IPS-15b (cell line): ENCODE measurements at regions not wholly inside any gene's neighbourhood (a gene's known extent, or its start where the extent isn't known, plus 50 kb on each side); places are given as distances from the start of the nearest gene placed in this dataset.
"Not testable (repeated sequence)": the region's sequence is repeated elsewhere in the genome, so short reads cannot be mapped to it uniquely, and the experiment has no call there.

Source experiments
- H3K27me3 ChIP-seq: one replicate; pipeline ENCODE4 v1.6.1; 2013; ENCODE audit warnings: low read length; ENCODE audit not compliant: control insufficient read depth, insufficient read depth
- H3K36me3 ChIP-seq: one replicate; pipeline ENCODE4 v1.6.1; 2013; ENCODE audit warnings: low read length; ENCODE audit not compliant: control insufficient read depth, insufficient read depth
- H3K4me1 ChIP-seq: one replicate; pipeline ENCODE4 v1.6.1; 2013; ENCODE audit warnings: mild to moderate bottlenecking, low read length; ENCODE audit not compliant: control insufficient read depth, insufficient read depth
- H3K4me3 ChIP-seq: one replicate; pipeline ENCODE4 v1.5.1; 2013; ENCODE audit warnings: low read depth, low read length
- H3K9ac ChIP-seq: one replicate; pipeline ENCODE4 v1.6.1; 2013; ENCODE audit warnings: low read depth, mild to moderate bottlenecking, low read length
- H3K9me3 ChIP-seq: one replicate; pipeline ENCODE4 v1.6.1; 2013; ENCODE audit warnings: mild to moderate bottlenecking, low read length; ENCODE audit not compliant: control insufficient read depth, insufficient read depth

GRCh38 chr6:125375821-125376220, 74.1 kb upstream of the HDDC2 start:
- Histone ChIP-seq H3K36me3 (no peaks in the 10 kb centered on the region), H3K4me1 (peaks cover 4% of the 10 kb centered on the region), H3K9ac (no peak overlapping the region), H3K27me3 (no peaks in the 10 kb centered on the region), H3K9me3 (no peaks in the 10 kb centered on the region), H3K4me3 (no peak overlapping the region)

GRCh38 chr6:125377621-125378020, 75.9 kb upstream of the HDDC2 start:
- Histone ChIP-seq H3K4me3 (no peak overlapping the region), H3K9ac (no peak overlapping the region)

GRCh38 chr6:125379174-125379573, 77.4 kb upstream of the HDDC2 start:
- H3K36me3 ChIP-seq = no peaks in the 10 kb centered on the region
- H3K4me1 ChIP-seq = peaks cover 4% of the 10 kb centered on the region
- H3K27me3 ChIP-seq = no peaks in the 10 kb centered on the region
- no peak overlapping the region for H3K9ac ChIP-seq
- H3K9me3 ChIP-seq = no peaks in the 10 kb centered on the region
- no peak overlapping the region for H3K4me3 ChIP-seq

More at GRCh38 chr6:125377621-125378020, 75.9 kb upstream of the HDDC2 start:
- peaks cover 4% of the 10 kb centered on the region for H3K4me1 ChIP-seq
- no peaks in the 10 kb centered on the region for H3K9me3 ChIP-seq
- no peaks in the 10 kb centered on the region for H3K36me3 ChIP-seq
- H3K27me3 ChIP-seq = no peaks in the 10 kb centered on the region

GRCh38 chr6:125380474-125380873, 78.7 kb upstream of the HDDC2 start:
- H3K9me3 ChIP-seq = no peaks in the 10 kb centered on the region
- H3K27me3 ChIP-seq = no peaks in the 10 kb centered on the region
- H3K9ac ChIP-seq = no peak overlapping the region
- H3K4me1 ChIP-seq = peaks cover 4% of the 10 kb centered on the region
- H3K36me3 ChIP-seq = no peaks in the 10 kb centered on the region
- H3K4me3 ChIP-seq = no peak overlapping the region

- not testable (repeated sequence) for H3K4me3 ChIP-seq, H3K9me3 ChIP-seq, H3K27me3 ChIP-seq, H3K36me3 ChIP-seq, H3K9ac ChIP-seq, H3K4me1 ChIP-seq
These were observed 84.6 kb upstream of the HDDC2 start for GRCh38 chr6:125386337-125386736.

- H3K9me3 ChIP-seq = peaks cover 8% of the 10 kb centered on the region
- no peak overlapping the region for H3K9ac ChIP-seq
- H3K27me3 ChIP-seq = no peaks in the 10 kb centered on the region
- H3K4me1 ChIP-seq = peaks cover 10% of the 10 kb centered on the region
- no peak overlapping the region for H3K4me3 ChIP-seq
- H3K36me3 ChIP-seq = no peaks in the 10 kb centered on the region
These were observed 90.9 kb upstream of the HDDC2 start for GRCh38 chr6:125392682-125393081.

- Histone ChIP-seq H3K27me3 (no peaks in the 10 kb centered on the region), H3K4me3 (no peak overlapping the region), H3K9ac (no peak overlapping the region), H3K9me3 (peaks cover 8% of the 10 kb centered on the region), H3K36me3 (no peaks in the 10 kb centered on the region), H3K4me1 (peaks cover 10% of the 10 kb centered on the region)
These were observed 91.7 kb upstream of the HDDC2 start for GRCh38 chr6:125393449-125393858.

GRCh38 chr6:125406741-125407140, 105.0 kb upstream of the HDDC2 start:
- Histone ChIP-seq H3K36me3 (no peaks in the 10 kb centered on the region), H3K27me3 (no peaks in the 10 kb centered on the region), H3K4me1 (no peaks in the 10 kb centered on the region), H3K4me3 (no peak overlapping the region), H3K9ac (no peak overlapping the region), H3K9me3 (no peaks in the 10 kb centered on the region)

GRCh38 chr6:125414507-125414906, 112.7 kb upstream of the HDDC2 start:
- Histone ChIP-seq H3K36me3 (no peaks in the 10 kb centered on the region), H3K4me1 (no peaks in the 10 kb centered on the region), H3K27me3 (no peaks in the 10 kb centered on the region), H3K9ac (no peak overlapping the region), H3K4me3 (no peak overlapping the region), H3K9me3 (no peaks in the 10 kb centered on the region)

- no peaks in the 10 kb centered on the region for H3K9me3 ChIP-seq
- no peaks in the 10 kb centered on the region for H3K27me3 ChIP-seq
- no peaks in the 10 kb centered on the region for H3K36me3 ChIP-seq
- H3K9ac ChIP-seq = no peak overlapping the region
- no peak overlapping the region for H3K4me3 ChIP-seq
- peaks cover 1% of the 10 kb centered on the region for H3K4me1 ChIP-seq
These were observed 114.1 kb upstream of the HDDC2 start for GRCh38 chr6:125415913-125416312.

- Histone ChIP-seq H3K9me3 (no peaks in the 10 kb centered on the region), H3K4me1 (peaks cover 14% of the 10 kb centered on the region), H3K4me3 (no peak overlapping the region), H3K36me3 (no peaks in the 10 kb centered on the region), H3K27me3 (no peaks in the 10 kb centered on the region), H3K9ac (no peak overlapping the region)
These were observed 120.1 kb upstream of the HDDC2 start for GRCh38 chr6:125421836-125422235.

- no peaks in the 10 kb centered on the region for H3K9me3 ChIP-seq
- no peak overlapping the region for H3K4me3 ChIP-seq
- no peaks in the 10 kb centered on the region for H3K36me3 ChIP-seq
These were observed 121.3 kb upstream of the HDDC2 start for GRCh38 chr6:125423047-125423446.

GRCh38 chr6:125431971-125432370, 130.2 kb upstream of the HDDC2 start:
- no peak overlapping the region for H3K9ac ChIP-seq
- H3K36me3 ChIP-seq = no peaks in the 10 kb centered on the region
- H3K4me3 ChIP-seq = no peak overlapping the region
- peaks cover 27% of the 10 kb centered on the region for H3K4me1 ChIP-seq
- no peaks in the 10 kb centered on the region for H3K9me3 ChIP-seq
- no peaks in the 10 kb centered on the region for H3K27me3 ChIP-seq

More at GRCh38 chr6:125423047-125423446, 121.3 kb upstream of the HDDC2 start:
- H3K27me3 ChIP-seq = no peaks in the 10 kb centered on the region
- no peak overlapping the region for H3K9ac ChIP-seq
- H3K4me1 ChIP-seq = peaks cover 14% of the 10 kb centered on the region
